NT2/D1 (cell line): ENCODE measurements at regions not wholly inside any gene's neighbourhood (a gene's known extent, or its start where the extent isn't known, plus 50 kb on each side); places are given as distances from the start of the nearest gene placed in this dataset.

Source experiments
- SUZ12 ChIP-seq: IDR thresholded peaks from 2 replicates; pipeline ENCODE4 v1.6.1; 2011; ENCODE audit not compliant: insufficient read length, insufficient read depth; ENCODE audit errors: extremely low read depth
- YY1 ChIP-seq: IDR thresholded peaks from 2 replicates; pipeline ENCODE4 v1.6.1; 2011; ENCODE audit not compliant: insufficient read length, insufficient read depth
- ZNF274 ChIP-seq: IDR thresholded peaks from 2 replicates; pipeline ENCODE4 v1.6.1; 2011; ENCODE audit warnings: mild to moderate bottlenecking, low read depth, low read length

- TF ChIP-seq ZNF274: no peak
- no peak for TF ChIP-seq SUZ12
- no peak for TF ChIP-seq YY1
Measured at GRCh38 chr13:107121793-107122192, 553.9 kb upstream of the ARGLU1 start.
